ENCODE measurements at regions not wholly inside any gene's neighbourhood (a gene's known extent, or its start where the extent isn't known, plus 50 kb on each side); places are given as distances from the start of the nearest gene placed in this dataset.

- WGBS, 4 donors, result 53 to 72% (median 65%) methylated on average over 1 of the region's 1 CpG
- Histone ChIP-seq H3K4me3 (no peak overlapping the region), H3K27me3 (peaks cover 0 to 6% (median 0%) of the 10 kb centered on the region in 9 donors), H3K4me1 (no peaks in the 10 kb centered on the region), H3K36me3 (no peaks in the 10 kb centered on the region), H3K27ac (no peak overlapping the region), H3K9me3 (no peaks in the 10 kb centered on the region)
- no peak for TF ChIP-seq POLR2A (IDR thresholded peaks at IDR 0.05)
- TF ChIP-seq, protein P1, sequence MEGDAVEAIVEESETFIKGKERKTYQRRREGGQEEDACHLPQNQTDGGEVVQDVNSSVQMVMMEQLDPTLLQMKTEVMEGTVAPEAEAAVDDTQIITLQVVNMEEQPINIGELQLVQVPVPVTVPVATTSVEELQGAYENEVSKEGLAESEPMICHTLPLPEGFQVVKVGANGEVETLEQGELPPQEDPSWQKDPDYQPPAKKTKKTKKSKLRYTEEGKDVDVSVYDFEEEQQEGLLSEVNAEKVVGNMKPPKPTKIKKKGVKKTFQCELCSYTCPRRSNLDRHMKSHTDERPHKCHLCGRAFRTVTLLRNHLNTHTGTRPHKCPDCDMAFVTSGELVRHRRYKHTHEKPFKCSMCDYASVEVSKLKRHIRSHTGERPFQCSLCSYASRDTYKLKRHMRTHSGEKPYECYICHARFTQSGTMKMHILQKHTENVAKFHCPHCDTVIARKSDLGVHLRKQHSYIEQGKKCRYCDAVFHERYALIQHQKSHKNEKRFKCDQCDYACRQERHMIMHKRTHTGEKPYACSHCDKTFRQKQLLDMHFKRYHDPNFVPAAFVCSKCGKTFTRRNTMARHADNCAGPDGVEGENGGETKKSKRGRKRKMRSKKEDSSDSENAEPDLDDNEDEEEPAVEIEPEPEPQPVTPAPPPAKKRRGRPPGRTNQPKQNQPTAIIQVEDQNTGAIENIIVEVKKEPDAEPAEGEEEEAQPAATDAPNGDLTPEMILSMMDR (IDR thresholded peaks at IDR 0.05), result no peak
- ATAC-seq (no peak), DNase-seq (no peak)
- intact Hi-C loops (cut with DNase I), result no loop called here
Observed at GRCh38 chr6:97459986-97460385, 177.0 kb upstream of the MMS22L start.

DNA sequence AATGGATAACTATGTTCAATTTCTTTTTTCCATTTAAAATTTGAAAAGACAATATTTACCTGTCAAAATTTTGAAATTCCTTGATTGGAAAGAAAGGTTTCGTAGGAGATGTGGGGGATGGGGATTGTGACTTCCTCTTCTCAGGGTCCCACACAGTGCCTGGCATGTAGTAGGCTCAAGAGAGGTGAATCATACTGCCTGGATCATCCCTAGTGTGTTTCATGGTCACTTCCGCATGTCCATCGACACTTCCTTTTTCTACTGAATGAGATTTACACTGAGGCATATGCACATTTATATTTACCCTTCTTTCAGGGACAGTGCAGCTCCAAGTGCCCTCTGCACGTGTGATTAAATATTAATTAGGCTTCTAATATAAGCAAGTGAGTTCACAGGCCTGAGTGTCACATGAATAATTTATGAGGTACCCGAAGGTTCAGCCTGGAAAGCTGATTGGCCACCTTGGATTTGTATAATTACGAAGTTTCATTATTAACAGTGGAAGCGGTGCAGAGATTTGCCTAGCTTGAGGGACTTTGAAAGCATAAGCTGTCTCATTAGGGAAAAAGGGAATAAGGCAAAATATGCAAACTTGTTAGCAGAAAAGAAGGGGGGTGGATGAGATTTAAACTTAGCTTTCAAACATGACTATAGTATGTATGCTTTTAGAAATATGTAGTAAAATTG, 177.5 kb upstream of the MMS22L start:
- Histone ChIP-seq H3K36me3 (no peaks in the 10 kb centered on the region), H3K4me1 (no peaks in the 10 kb centered on the region), H3K27ac (no peak overlapping the region), H3K9me3 (no peaks in the 10 kb centered on the region), H3K4me3 (no peak overlapping the region), H3K27me3 (peaks cover 0 to 6% (median 0%) of the 10 kb centered on the region in 9 donors)
- no peak for ATAC-seq
- intact Hi-C loops (cut with DNase I), result no loop called here
- TF ChIP-seq, protein P1 (IDR thresholded peaks at IDR 0.05), result no peak
- TF ChIP-seq POLR2A (IDR thresholded peaks at IDR 0.05), result no peak
- no peak for DNase-seq
- WGBS, 4 donors, result 79 to 89% (median 83%) methylated on average over 7 of the region's 7 CpGs

DNA sequence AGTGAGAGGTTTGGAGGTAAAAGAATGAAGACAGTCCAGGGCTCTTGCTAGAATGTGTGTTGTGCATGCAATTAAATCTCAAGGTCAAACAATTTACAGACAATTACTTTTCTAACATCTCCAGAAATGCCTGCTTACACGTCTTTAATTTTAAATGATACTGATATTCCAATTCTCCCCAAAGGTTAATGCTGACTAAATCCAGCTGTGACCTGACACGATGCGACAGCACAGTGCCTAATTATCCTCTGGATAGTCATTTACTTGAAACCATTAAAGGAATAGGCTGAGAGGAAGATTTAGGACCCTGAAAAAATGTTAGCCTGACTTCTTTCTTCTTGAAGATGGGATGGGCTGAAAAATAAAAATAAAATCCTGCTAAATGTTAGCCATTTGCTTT, 178.2 kb upstream of the MMS22L start:
- no peaks in the 10 kb centered on the region for H3K9me3 ChIP-seq
- intact Hi-C loops (cut with DNase I), result no loop called here
- H3K27me3 ChIP-seq, result peaks cover 0 to 6% (median 0%) of the 10 kb centered on the region in 9 donors
- no peak overlapping the region for H3K27ac ChIP-seq
- DNase-seq (no peak), ATAC-seq (no peak)
- TF ChIP-seq, protein P1 (IDR thresholded peaks at IDR 0.05), result no peak
- H3K4me3 ChIP-seq, result no peak overlapping the region
- H3K4me1 ChIP-seq, result no peaks in the 10 kb centered on the region
- no peaks in the 10 kb centered on the region for H3K36me3 ChIP-seq
- 49 to 57% (median 54%) methylated on average over 3 of the region's 3 CpGs for WGBS, 4 donors

GRCh38 chr6:97462031-97462430, 179.0 kb upstream of the MMS22L start:
- no peak for ATAC-seq
- TF ChIP-seq POLR2A (IDR thresholded peaks at IDR 0.05), result no peak
- TF ChIP-seq, protein P1 (IDR thresholded peaks at IDR 0.05), result no peak
- Histone ChIP-seq H3K27me3 (peaks cover 0 to 6% (median 0%) of the 10 kb centered on the region in 9 donors), H3K27ac (no peak overlapping the region), H3K4me1 (no peaks in the 10 kb centered on the region), H3K9me3 (no peaks in the 10 kb centered on the region), H3K4me3 (no peak overlapping the region), H3K36me3 (no peaks in the 10 kb centered on the region)
- WGBS, 4 donors, result 80 to 91% (median 85%) methylated on average over 3 of the region's 3 CpGs
- no peak for DNase-seq
- intact Hi-C loops (cut with DNase I), result no loop called here
